HUES64 (cell line): ENCODE measurements at regions not wholly inside any gene's neighbourhood (a gene's known extent, or its start where the extent isn't known, plus 50 kb on each side); places are given as distances from the start of the nearest gene placed in this dataset.
"Not testable (repeated sequence)": the region's sequence is repeated elsewhere in the genome, so short reads cannot be mapped to it uniquely, and the experiment has no call there.

Experiments used
- H3K27ac ChIP-seq: 2 replicates; pipeline ENCODE4 v1.7.0; 2013; ENCODE audit warnings: low read depth, low read length, inconsistent platforms
- H3K27me3 ChIP-seq: 2 replicates; pipeline ENCODE4 v1.6.1; 2013; ENCODE audit warnings: mild to moderate bottlenecking, low read length; ENCODE audit not compliant: insufficient read depth
- H3K36me3 ChIP-seq: 2 replicates; pipeline ENCODE4 v1.6.1; 2013; ENCODE audit warnings: mild to moderate bottlenecking, low read length; ENCODE audit not compliant: insufficient read depth
- H3K4me1 ChIP-seq: 2 replicates; pipeline ENCODE4 v1.6.1; 2013; ENCODE audit warnings: mild to moderate bottlenecking, low read length, moderate library complexity; ENCODE audit not compliant: insufficient read depth
- H3K4me3 ChIP-seq: 2 replicates; pipeline ENCODE4 v1.5.1; 2013; ENCODE audit warnings: mild to moderate bottlenecking, low read length, moderate library complexity
- H3K9ac ChIP-seq: 2 replicates; pipeline ENCODE4 v1.6.1; 2013; ENCODE audit warnings: mild to moderate bottlenecking, low read depth, low read length
- H3K9me3 ChIP-seq: 2 replicates; pipeline ENCODE4 v1.6.1; 2013; ENCODE audit warnings: low read depth, low read length; ENCODE audit not compliant: insufficient read depth
- WGBS: fragments of 150-250, 120-280 bp; methylation state at CpG from one replicate; pipeline ENCODE4 v1.1.7; 2013; ENCODE audit warnings: missing lambda C conversion rate; 5-methylcytosine and 5-hydroxymethylcytosine counted together

GRCh38 chr2:22035361-22035830 lies 911.6 kb downstream of the TDRD15 start:
- Histone ChIP-seq H3K4me1 (peaks cover 12% of the 10 kb centered on the region), H3K36me3 (no peaks in the 10 kb centered on the region), H3K4me3 (no peak overlapping the region), H3K27me3 (no peaks in the 10 kb centered on the region), H3K27ac (no peak overlapping the region), H3K9ac (no peak overlapping the region), H3K9me3 (no peaks in the 10 kb centered on the region)
- WGBS, result 95% methylated on average over 1 of the region's 1 CpG

- Histone ChIP-seq H3K9me3 (no peaks in the 10 kb centered on the region), H3K4me1 (peaks cover 12% of the 10 kb centered on the region), H3K4me3 (no peak overlapping the region), H3K36me3 (no peaks in the 10 kb centered on the region), H3K9ac (0 out of 2 replicates have a peak overlapping the region, but pooled peaks have one; percentile 14), H3K27me3 (no peaks in the 10 kb centered on the region), H3K27ac (peak overlapping the region; percentile 46; the same call in 1 of the 2 replicates)
- WGBS, result 90% methylated on average over 8 of the region's 8 CpGs
These were observed 913.5 kb downstream of the TDRD15 start for GRCh38 chr2:22037274-22037673.

GRCh38 chr2:22043784-22044183 lies 920.0 kb downstream of the TDRD15 start:
- H3K36me3 ChIP-seq, result no peaks in the 10 kb centered on the region
- no peak overlapping the region for H3K9ac ChIP-seq
- H3K4me1 ChIP-seq, result no peaks in the 10 kb centered on the region
- H3K9me3 ChIP-seq, result no peaks in the 10 kb centered on the region
- H3K27ac ChIP-seq, result no peak overlapping the region
- no peaks in the 10 kb centered on the region for H3K27me3 ChIP-seq
- H3K4me3 ChIP-seq, result no peak overlapping the region

DNA sequence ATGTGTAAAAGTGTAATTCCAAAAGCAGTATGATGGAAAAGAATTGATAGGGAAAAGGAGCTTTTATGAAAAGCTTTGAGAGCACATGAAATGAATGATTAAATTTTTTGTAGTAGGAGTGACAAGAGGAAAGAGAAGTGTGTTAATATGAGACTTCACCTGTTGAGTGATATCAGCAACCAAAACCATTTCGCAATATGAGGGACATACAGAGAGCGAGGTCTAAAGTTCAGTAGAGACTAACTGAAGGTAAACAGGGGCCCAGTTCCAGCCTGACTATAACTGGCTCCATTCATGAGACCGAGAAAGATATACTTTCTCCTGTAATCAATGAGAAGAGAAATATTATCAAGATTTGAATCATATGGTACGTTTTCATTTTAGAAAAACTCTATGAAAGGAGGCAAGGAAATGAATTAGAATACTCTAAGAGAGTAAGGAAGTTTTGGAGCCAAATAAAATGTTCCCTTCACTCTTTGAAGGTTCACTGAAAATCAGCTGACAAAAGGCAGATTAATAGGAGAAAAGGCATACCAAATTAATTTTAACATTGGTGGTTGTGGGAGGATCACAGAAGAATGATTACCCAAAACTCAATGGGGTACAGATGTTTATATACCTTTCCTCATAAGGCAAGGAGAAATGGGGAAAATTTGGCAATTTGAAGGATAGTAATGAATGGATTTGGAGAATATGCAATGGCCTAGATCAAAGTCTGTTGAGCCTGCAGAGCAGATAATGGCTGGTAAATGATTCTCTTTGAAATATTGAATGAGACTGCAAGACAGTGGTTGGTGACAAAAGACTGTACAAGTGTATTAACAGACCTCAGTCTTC lies 932.2 kb downstream of the TDRD15 start:
- H3K4me1 ChIP-seq, result no peaks in the 10 kb centered on the region
- H3K4me3 ChIP-seq, result no peak overlapping the region
- 96% methylated on average over 4 of the region's 4 CpGs for WGBS

DNA sequence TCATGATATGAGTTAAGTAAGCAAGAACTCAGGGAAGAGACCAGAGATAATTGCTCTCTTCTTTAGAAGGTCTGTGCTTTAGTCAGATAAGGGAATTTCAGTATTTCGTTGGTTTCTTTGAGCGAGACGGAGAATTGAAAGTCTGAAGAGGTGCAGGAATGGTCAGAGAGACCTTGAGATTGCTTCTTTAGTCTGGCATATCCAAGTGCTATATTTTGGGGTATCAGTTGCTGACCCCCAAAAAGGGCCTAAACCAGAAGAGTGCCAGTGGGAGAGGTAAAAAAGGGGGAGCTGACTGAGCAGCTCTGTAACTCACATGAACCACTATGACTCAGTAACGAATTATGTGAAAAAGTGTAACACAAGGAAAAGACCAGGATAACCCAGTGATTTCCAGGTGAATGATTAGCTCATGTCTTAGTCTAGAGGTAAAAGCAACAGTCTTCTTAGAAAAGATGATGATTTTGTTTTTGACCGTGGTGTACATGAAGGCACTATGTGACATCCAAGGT lies 932.9 kb downstream of the TDRD15 start:
- Histone ChIP-seq H3K27me3 (no peaks in the 10 kb centered on the region), H3K27ac (no peak overlapping the region), H3K4me3 (no peak overlapping the region), H3K9me3 (no peaks in the 10 kb centered on the region), H3K9ac (no peak overlapping the region), H3K4me1 (no peaks in the 10 kb centered on the region), H3K36me3 (no peaks in the 10 kb centered on the region)
- WGBS, result 94% methylated on average over 5 of the region's 5 CpGs

More for the DNA sequence above, 932.2 kb downstream of the TDRD15 start:
- H3K27ac ChIP-seq, result no peak overlapping the region
- H3K9me3 ChIP-seq, result no peaks in the 10 kb centered on the region
- H3K27me3 ChIP-seq, result no peaks in the 10 kb centered on the region
- no peaks in the 10 kb centered on the region for H3K36me3 ChIP-seq
- no peak overlapping the region for H3K9ac ChIP-seq

DNA sequence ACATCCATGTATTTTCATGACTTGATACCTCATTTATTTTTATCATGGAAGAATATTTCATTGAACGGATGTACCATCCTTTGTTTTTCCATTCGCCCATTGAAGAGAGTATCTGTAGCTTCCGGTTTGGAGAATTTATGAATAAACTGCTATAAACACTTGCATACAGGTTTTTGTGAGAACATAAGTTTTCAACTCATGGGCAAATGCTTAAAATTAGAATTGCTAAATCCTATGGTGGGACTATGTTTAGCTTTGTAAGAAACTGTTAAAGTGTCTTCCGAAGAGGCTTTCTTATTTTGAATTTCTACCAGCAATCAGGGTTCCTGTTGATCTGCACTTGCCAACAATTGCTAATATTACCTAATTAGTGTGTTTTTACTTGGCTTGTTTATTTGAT lies 938.9 kb downstream of the TDRD15 start:
- H3K9ac ChIP-seq, result no peak overlapping the region
- no peaks in the 10 kb centered on the region for H3K27me3 ChIP-seq
- H3K9me3 ChIP-seq, result peaks cover 20% of the 10 kb centered on the region; the same call in 1 of the 2 replicates
- H3K4me3 ChIP-seq, result no peak overlapping the region
- H3K4me1 ChIP-seq, result peaks cover 4% of the 10 kb centered on the region; the same call in 1 of the 2 replicates
- 92% methylated on average over 4 of the region's 4 CpGs for WGBS
- no peaks in the 10 kb centered on the region for H3K36me3 ChIP-seq
- H3K27ac ChIP-seq, result no peak overlapping the region

DNA sequence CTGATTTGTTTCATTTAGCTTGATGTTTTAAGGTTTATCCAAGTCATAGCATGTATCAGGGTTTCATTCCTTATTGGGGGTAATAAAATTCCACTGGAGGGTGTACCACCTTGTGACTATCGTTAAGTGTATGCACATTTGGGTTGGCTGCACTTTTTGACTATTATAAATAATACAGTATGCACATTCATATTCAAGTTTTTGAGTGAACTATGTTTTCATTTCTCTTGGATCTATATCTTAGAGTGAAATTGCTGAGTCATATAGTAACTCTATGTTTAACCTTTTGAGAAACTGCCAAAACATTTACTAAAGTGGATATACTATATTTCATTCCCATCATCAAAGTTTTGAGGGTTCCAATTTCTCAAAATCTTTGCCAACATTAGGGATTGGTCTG lies 952.7 kb downstream of the TDRD15 start:
- WGBS, result no CpG with 5 or more reads among the region's 1 CpG
- Histone ChIP-seq H3K27ac (no peak overlapping the region), H3K9ac (no peak overlapping the region), H3K27me3 (no peaks in the 10 kb centered on the region), H3K4me3 (no peak overlapping the region), H3K9me3 (no peaks in the 10 kb centered on the region), H3K4me1 (peaks cover 9% of the 10 kb centered on the region), H3K36me3 (no peaks in the 10 kb centered on the region)

DNA sequence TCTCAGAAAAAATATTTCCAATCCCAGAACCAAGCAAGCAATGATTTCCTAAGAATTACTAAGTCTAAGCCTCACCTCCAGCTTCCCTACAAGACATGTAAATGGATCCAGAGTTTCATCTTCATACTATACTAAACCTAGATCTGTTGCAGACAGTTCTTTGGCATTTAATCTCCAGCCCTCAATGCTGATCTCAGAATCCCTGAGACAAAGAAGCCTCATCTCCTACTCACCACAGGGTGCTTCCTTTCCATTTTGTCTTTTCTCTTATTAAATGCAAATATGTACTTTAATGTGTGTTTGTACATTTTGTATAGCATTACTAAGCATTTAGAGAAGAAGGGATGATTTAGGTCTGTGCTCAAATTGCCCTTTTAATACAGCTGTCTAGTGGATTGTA lies 954.9 kb downstream of the TDRD15 start:
- Histone ChIP-seq H3K27me3 (no peaks in the 10 kb centered on the region), H3K4me3 (no peak overlapping the region), H3K4me1 (peaks cover 9% of the 10 kb centered on the region), H3K9ac (no peak overlapping the region), H3K27ac (no peak overlapping the region), H3K9me3 (no peaks in the 10 kb centered on the region), H3K36me3 (no peaks in the 10 kb centered on the region)

DNA sequence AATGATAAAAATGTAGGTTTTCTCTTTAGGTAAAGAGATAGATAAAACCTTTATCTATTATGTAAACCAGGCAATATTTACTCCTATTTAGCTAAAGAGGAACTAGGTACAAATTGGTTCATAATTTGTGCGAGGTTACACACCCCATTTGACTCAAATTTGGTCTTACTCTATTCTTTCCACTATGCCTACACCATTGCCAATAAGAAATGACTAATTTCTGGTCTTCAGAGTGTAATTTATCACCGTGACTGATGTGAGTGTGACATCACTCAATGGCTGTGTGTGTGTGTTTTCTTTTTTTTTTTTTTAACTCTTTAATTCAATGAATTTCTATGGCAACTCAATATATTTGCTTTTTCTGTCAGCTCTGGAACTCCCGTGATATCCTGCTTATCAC lies 955.8 kb downstream of the TDRD15 start:
- Histone ChIP-seq H3K27ac (no peak overlapping the region), H3K4me3 (no peak overlapping the region), H3K9me3 (no peaks in the 10 kb centered on the region), H3K36me3 (no peaks in the 10 kb centered on the region), H3K9ac (no peak overlapping the region), H3K4me1 (peaks cover 9% of the 10 kb centered on the region), H3K27me3 (no peaks in the 10 kb centered on the region)
- WGBS, result 100% methylated on average over 1 of the region's 3 CpGs

DNA sequence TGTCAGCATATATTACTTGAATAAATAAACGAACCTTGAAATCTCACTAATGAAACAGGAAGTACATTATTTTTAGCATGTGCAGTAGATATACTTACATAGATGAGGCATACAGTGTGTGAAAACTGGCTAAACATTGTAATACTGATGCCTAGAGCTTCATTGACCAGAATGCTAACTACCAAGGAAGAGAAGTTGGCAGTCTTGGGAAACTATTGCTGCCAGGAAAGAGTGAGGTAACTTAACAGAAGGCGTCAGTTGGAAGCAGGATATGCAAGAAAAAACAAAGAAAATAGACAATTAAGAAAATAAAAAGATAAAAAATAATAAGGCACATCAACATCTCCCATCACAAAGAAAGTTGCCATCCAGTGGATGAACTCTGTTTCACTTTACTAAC lies 963.0 kb downstream of the TDRD15 start:
- Histone ChIP-seq H3K36me3 (no peaks in the 10 kb centered on the region), H3K27me3 (no peaks in the 10 kb centered on the region), H3K4me3 (no peak overlapping the region), H3K4me1 (no peaks in the 10 kb centered on the region), H3K9me3 (no peaks in the 10 kb centered on the region), H3K9ac (no peak overlapping the region), H3K27ac (no peak overlapping the region)
- WGBS, result 100% methylated on average over 1 of the region's 2 CpGs

DNA sequence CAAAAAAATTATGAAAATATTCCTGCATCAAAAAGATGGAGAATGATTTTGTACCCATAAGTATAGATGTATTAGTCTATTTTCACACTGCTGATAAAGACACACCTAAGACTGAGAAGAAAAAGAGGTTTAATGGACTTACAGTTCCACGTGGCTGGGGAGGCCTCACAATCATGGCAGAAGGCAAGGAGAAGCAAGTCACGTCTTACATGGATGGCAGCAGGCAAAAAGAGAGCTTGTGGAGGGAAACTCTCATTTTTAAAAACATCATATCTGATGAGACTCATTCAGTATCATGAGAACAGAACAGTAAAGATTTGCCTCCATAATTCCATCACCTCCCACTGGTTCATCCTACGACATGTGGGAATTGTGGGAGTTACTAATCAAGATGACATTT lies 979.8 kb downstream of the TDRD15 start:
- WGBS, result 92% methylated on average over 3 of the region's 3 CpGs
- H3K27me3 ChIP-seq, H3K27ac ChIP-seq, H3K4me1 ChIP-seq, H3K9me3 ChIP-seq, H3K9ac ChIP-seq, H3K36me3 ChIP-seq, H3K4me3 ChIP-seq: not testable (repeated sequence)
